Astrocyte (in vitro differentiated cells and primary cell): ENCODE measurements at regions not wholly inside any gene's neighbourhood (a gene's known extent, or its start where the extent isn't known, plus 50 kb on each side); places are given as distances from the start of the nearest gene placed in this dataset.

Experiments used
- DNase-seq: peaks from one replicate; pipeline ENCODE4 v3.0.0-alpha.2; 2010; ENCODE audit warnings: low read depth
- FAIRE-seq: peaks from 2 replicates; lab custom pipeline; 2011; peaks lifted over from hg19 to GRCh38; lab: Jason Lieb, UNC
- H2AFZ ChIP-seq: 2 replicates; pipeline ENCODE4 v1.6.0; 2012; ENCODE audit warnings: low read depth, low read length, inconsistent platforms
- H3K27ac ChIP-seq: 2 replicates; pipeline ENCODE4 v1.5.1; 2011; ENCODE audit warnings: low read depth, low read length, inconsistent platforms
- H3K27me3 ChIP-seq: 2 replicates; pipeline ENCODE4 v1.6.0; 2011; ENCODE audit warnings: low read length, inconsistent platforms; ENCODE audit not compliant: insufficient read depth
- H3K36me3 ChIP-seq: 2 replicates; pipeline ENCODE4 v1.5.1; 2011; ENCODE audit warnings: low read length, inconsistent platforms; ENCODE audit not compliant: insufficient read depth
- H3K4me1 ChIP-seq: 2 replicates; pipeline ENCODE4 v1.5.1; 2011; ENCODE audit warnings: low read length, inconsistent platforms; ENCODE audit not compliant: insufficient read depth
- H3K4me2 ChIP-seq: 2 replicates; pipeline ENCODE4 v1.6.0; 2012; ENCODE audit warnings: low read length, inconsistent platforms
- H3K4me3 ChIP-seq: 2 replicates; pipeline ENCODE4 v1.5.1; 2011; ENCODE audit warnings: low read depth, mild to moderate bottlenecking, low read length, inconsistent platforms; ENCODE audit not compliant: insufficient read depth
- H3K79me2 ChIP-seq: 2 replicates; pipeline ENCODE4 v1.6.0; 2012; ENCODE audit warnings: mild to moderate bottlenecking, low read length, inconsistent platforms; ENCODE audit not compliant: insufficient read depth
- H3K9ac ChIP-seq: 2 replicates; pipeline ENCODE4 v1.6.0; 2012; ENCODE audit warnings: mild to moderate bottlenecking, low read length, inconsistent platforms
- H3K9me3 ChIP-seq: 2 replicates; pipeline ENCODE4 v1.5.1; 2012; ENCODE audit warnings: low read depth, mild to moderate bottlenecking, low read length, inconsistent platforms; ENCODE audit not compliant: insufficient read depth
- H4K20me1 ChIP-seq: 2 replicates; pipeline ENCODE4 v1.6.0; 2012; ENCODE audit warnings: low read length, inconsistent platforms; ENCODE audit not compliant: insufficient read depth
- H3K27ac Mint-ChIP-seq: one replicate; pipeline ENCODE4 v1.8.0; 2021; ENCODE audit warnings: mild to moderate bottlenecking, mixed read lengths; ENCODE audit not compliant: unreplicated experiment
- H3K27me3 Mint-ChIP-seq: one replicate; pipeline ENCODE4 v1.8.0; 2021; ENCODE audit warnings: low read depth, mixed read lengths; ENCODE audit not compliant: unreplicated experiment
- H3K36me3 Mint-ChIP-seq: one replicate; pipeline ENCODE4 v1.8.0; 2021; ENCODE audit warnings: low read depth, mixed read lengths; ENCODE audit not compliant: unreplicated experiment
- H3K4me1 Mint-ChIP-seq: one replicate; pipeline ENCODE4 v1.8.0; 2021; ENCODE audit warnings: low read depth, mixed read lengths; ENCODE audit not compliant: unreplicated experiment
- H3K4me3 Mint-ChIP-seq: one replicate; pipeline ENCODE4 v1.8.0; 2021; ENCODE audit warnings: mild to moderate bottlenecking, moderate library complexity, mixed read lengths; ENCODE audit not compliant: unreplicated experiment
- H3K9me3 Mint-ChIP-seq: one replicate; pipeline ENCODE4 v1.8.0; 2021; ENCODE audit warnings: mild to moderate bottlenecking, mixed read lengths; ENCODE audit not compliant: unreplicated experiment
- EZH2 ChIP-seq: IDR thresholded peaks from 2 replicates; pipeline ENCODE4 v1.6.1; 2012; ENCODE audit warnings: mild to moderate bottlenecking, low read length, inconsistent platforms; ENCODE audit not compliant: insufficient read depth
- TF ChIP-seq, protein P1 (sequence below): IDR thresholded peaks from 2 replicates; pipeline ENCODE4 v1.5.1; 2011; ENCODE audit warnings: low read depth, mild to moderate bottlenecking, inconsistent platforms, low read length, moderate library complexity; ENCODE audit not compliant: insufficient read depth

DNA sequence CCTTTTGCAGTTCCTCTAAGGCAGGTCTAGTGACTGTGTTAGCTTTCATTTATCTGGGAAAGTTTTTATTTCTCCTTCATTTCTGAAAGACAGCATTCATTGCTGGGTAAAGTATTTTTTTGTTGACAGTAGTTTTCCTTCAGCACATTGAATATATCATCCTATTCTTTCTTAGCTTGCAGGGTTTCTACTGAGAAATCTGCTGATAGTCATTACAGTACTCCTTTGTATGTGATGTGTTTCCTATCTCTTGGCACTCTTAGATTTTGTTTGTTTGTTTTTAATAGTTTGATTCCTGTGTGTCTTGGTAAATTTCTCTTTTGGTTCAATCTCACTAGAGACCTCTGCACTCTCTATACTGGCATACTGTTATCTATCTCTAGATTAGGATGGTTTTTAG, 1667.9 kb downstream of the SLITRK1 start:
- Mint-ChIP-seq H3K27ac (no peak overlapping the region), H3K9me3 (peaks cover 7% of the 10 kb centered on the region), H3K36me3 (peaks cover 2% of the 10 kb centered on the region), H3K4me3 (no peak overlapping the region), H3K27me3 (no peaks in the 10 kb centered on the region), H3K4me1 (no peaks in the 10 kb centered on the region)
- Histone ChIP-seq H3K4me2 (no peak overlapping the region), H3K36me3 (no peaks in the 10 kb centered on the region), H3K4me3 (no peak overlapping the region), H2AFZ (no peak overlapping the region), H4K20me1 (no peaks in the 10 kb centered on the region), H3K79me2 (no peaks in the 10 kb centered on the region), H3K27me3 (no peaks in the 10 kb centered on the region), H3K4me1 (no peaks in the 10 kb centered on the region), H3K9me3 (peaks cover 6% of the 10 kb centered on the region), H3K27ac (no peak overlapping the region), H3K9ac (no peak overlapping the region)
- TF ChIP-seq, protein P1, sequence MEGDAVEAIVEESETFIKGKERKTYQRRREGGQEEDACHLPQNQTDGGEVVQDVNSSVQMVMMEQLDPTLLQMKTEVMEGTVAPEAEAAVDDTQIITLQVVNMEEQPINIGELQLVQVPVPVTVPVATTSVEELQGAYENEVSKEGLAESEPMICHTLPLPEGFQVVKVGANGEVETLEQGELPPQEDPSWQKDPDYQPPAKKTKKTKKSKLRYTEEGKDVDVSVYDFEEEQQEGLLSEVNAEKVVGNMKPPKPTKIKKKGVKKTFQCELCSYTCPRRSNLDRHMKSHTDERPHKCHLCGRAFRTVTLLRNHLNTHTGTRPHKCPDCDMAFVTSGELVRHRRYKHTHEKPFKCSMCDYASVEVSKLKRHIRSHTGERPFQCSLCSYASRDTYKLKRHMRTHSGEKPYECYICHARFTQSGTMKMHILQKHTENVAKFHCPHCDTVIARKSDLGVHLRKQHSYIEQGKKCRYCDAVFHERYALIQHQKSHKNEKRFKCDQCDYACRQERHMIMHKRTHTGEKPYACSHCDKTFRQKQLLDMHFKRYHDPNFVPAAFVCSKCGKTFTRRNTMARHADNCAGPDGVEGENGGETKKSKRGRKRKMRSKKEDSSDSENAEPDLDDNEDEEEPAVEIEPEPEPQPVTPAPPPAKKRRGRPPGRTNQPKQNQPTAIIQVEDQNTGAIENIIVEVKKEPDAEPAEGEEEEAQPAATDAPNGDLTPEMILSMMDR: no peak
- no peak for TF ChIP-seq EZH2
- FAIRE-seq (no peak), DNase-seq (no peak)

DNA sequence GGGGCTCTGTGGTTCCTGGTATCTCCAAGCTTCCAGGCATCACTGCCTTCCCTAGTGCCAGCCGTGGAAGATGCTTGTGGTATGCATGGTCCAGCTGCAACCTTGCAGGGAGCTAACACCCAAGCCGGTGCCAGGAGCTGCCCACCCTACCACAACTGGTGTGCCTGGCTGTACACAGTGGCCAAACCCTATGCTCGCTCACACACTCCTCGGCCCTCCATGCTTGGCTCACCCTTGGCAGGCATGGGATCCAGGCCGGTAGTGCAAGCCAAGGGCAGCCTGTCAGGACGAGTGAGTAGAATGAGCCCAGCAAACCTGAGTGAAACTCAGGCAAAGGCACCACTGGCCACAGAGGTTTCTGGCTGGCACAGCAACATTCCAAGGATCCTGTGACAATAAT, 1676.0 kb downstream of the SLITRK1 start:
- Histone ChIP-seq H4K20me1 (no peaks in the 10 kb centered on the region), H3K36me3 (no peaks in the 10 kb centered on the region), H3K9ac (no peak overlapping the region), H3K4me1 (no peaks in the 10 kb centered on the region), H3K27ac (no peak overlapping the region), H3K9me3 (peaks cover 11% of the 10 kb centered on the region), H2AFZ (no peak overlapping the region), H3K4me2 (no peak overlapping the region), H3K79me2 (no peaks in the 10 kb centered on the region), H3K27me3 (no peaks in the 10 kb centered on the region), H3K4me3 (no peak overlapping the region)
- H3K9me3 Mint-ChIP-seq: peaks cover 1% of the 10 kb centered on the region
- no peaks in the 10 kb centered on the region for H3K4me1 Mint-ChIP-seq
- H3K36me3 Mint-ChIP-seq: no peaks in the 10 kb centered on the region
- no peak overlapping the region for H3K27ac Mint-ChIP-seq
- no peaks in the 10 kb centered on the region for H3K27me3 Mint-ChIP-seq
- TF ChIP-seq EZH2: no peak
- TF ChIP-seq, protein P1: no peak
- FAIRE-seq (no peak), DNase-seq (no peak)
- no peak overlapping the region for H3K4me3 Mint-ChIP-seq

DNA sequence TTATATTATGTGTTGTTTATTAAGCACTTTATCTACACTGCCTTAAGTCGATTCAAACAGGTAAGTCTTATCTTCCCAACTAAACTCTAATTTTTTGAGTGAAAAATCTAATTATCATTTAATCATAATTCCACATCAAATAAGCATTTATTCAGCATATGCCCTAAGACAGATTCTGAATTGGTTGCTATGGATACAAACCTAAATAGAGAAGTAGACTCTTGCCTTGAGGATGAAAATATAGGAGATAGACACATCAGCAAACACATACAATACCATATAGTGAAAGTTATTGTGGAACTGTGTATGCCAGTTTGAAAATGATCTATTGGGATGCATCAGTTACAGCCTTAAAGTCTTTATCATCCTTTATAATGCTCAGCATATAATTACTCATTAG, 1679.9 kb downstream of the SLITRK1 start:
- TF ChIP-seq, protein P1: no peak
- no peak for TF ChIP-seq EZH2
- H3K27ac Mint-ChIP-seq: no peak overlapping the region
- H3K36me3 Mint-ChIP-seq: no peaks in the 10 kb centered on the region
- H3K9me3 ChIP-seq: peaks cover 11% of the 10 kb centered on the region
- H3K27me3 Mint-ChIP-seq: no peaks in the 10 kb centered on the region
- no peaks in the 10 kb centered on the region for H3K36me3 ChIP-seq
- no peaks in the 10 kb centered on the region for H3K79me2 ChIP-seq
- no peak overlapping the region for H3K4me3 Mint-ChIP-seq
- no peak for FAIRE-seq
- H3K4me3 ChIP-seq: no peak overlapping the region
- no peaks in the 10 kb centered on the region for H3K4me1 Mint-ChIP-seq
- no peaks in the 10 kb centered on the region for H3K4me1 ChIP-seq
- H3K27me3 ChIP-seq: no peaks in the 10 kb centered on the region
- H2AFZ ChIP-seq: no peak overlapping the region
- H3K9me3 Mint-ChIP-seq: peaks cover 1% of the 10 kb centered on the region
- no peak overlapping the region for H3K4me2 ChIP-seq
- H3K9ac ChIP-seq: no peak overlapping the region
- no peak overlapping the region for H3K27ac ChIP-seq
- no peak for DNase-seq
- H4K20me1 ChIP-seq: no peaks in the 10 kb centered on the region
